Stimulated activated CD8-positive, alpha-beta memory T cell treated with anti-CD3 and anti-CD28 coated beads, Interleukin-7, amount 100 ng/mL, for 48 hours (primary cell): ENCODE measurements at regions not wholly inside any gene's neighbourhood (a gene's known extent, or its start where the extent isn't known, plus 50 kb on each side); places are given as distances from the start of the nearest gene placed in this dataset.

Source experiments
- DNase-seq, 2 donors: peaks; one replicate each; pipeline ENCODE4 v3.0.0-alpha.2; 2020; ENCODE audit warnings: low read depth in 1 of 2; ENCODE audit errors: extremely low read depth in 1 of 2

GRCh38 chr22:49609207-49609876 is 218.3 kb downstream of the BRD1 start:
- no peak for DNase-seq

- no peak for DNase-seq
These were observed 219.0 kb downstream of the BRD1 start for GRCh38 chr22:49608660-49609059.

- DNase-seq = no peak
These were observed 219.4 kb downstream of the BRD1 start for GRCh38 chr22:49608228-49608627.

DNA sequence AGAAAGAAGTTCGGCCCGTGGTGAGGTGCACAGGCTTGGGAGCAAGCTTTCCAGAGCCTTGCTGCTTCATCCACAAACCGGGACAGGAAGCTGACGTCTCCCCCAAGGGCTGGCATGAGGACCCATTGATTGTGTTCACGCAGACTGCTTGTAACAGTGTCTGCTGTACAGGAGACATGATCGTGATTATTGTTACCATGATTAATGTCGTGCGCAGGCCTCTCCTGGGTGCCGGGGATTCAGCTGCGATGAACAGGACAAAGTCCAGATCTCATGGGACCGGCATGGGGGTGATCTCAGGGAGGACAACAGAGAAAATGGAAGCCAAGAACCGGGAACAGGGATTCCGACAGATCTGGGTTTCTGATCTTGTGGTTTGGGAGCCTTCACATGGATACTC is 219.9 kb downstream of the BRD1 start:
- DNase-seq = no peak

DNA sequence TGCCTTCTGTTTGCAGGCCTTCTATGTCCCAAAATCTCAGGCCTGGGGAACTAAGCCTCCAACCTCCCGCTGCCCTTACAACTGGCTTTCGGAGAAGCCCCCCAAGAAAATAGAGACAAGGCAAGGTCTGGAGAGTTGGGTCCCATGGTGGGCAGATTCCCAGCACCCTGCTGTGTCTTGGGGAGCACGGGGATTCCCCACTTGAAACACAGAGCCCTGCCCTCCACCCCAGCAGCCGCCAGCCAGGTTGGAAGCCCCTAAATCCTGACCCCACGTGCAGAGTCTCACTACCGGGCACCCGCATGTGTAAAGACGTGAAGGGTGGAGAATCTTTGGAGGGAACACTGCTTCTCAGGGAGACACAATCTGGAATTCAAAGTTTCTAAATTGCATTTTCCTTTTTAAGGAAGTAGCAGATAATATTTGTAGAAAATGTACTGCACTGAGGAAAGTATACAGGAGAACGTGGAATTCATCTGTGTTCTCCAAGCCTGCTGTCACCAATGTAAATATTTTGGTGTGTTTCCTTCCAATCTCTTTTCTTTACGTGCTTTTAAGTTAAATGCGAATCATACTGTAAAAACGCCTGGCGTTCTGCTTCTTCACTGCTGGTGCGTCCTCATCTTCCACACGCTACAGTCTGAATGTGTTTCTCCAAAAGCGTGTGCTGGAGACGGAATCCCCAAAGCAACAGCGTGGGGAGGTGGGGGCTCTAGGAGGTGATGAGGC is 220.9 kb downstream of the BRD1 start:
- DNase-seq = no peak

DNA sequence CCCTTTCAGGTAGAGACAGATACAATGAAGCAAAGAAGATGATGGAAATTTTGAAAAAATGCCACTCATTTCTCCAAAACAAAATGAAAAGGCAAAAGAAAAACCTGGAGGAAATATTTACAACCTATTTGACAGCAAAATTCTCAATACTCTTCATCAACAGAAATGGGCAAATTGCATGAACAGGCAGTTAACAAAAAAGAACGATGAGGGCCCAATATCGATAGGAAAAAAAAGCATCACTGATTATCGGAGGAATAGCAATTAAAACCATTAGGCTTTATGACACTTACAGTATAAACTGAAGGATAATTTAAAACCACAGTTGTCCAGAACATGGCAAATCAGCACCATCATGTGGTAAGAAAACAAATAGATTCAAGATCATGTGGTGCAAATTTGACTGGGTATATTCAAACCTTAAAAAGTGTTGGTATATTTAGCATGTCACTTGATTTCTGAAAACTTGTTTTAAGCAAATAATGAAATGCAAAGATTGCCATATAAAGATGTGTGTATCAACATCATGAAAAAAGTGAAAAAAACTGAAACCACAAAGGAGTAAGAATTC is 222.9 kb downstream of the BRD1 start:
- no peak for DNase-seq

- no peak for DNase-seq
These were observed 224.7 kb downstream of the BRD1 start for GRCh38 chr22:49603016-49603415.

- no peak for DNase-seq
These were observed 225.2 kb downstream of the BRD1 start for GRCh38 chr22:49602481-49602880.

DNA sequence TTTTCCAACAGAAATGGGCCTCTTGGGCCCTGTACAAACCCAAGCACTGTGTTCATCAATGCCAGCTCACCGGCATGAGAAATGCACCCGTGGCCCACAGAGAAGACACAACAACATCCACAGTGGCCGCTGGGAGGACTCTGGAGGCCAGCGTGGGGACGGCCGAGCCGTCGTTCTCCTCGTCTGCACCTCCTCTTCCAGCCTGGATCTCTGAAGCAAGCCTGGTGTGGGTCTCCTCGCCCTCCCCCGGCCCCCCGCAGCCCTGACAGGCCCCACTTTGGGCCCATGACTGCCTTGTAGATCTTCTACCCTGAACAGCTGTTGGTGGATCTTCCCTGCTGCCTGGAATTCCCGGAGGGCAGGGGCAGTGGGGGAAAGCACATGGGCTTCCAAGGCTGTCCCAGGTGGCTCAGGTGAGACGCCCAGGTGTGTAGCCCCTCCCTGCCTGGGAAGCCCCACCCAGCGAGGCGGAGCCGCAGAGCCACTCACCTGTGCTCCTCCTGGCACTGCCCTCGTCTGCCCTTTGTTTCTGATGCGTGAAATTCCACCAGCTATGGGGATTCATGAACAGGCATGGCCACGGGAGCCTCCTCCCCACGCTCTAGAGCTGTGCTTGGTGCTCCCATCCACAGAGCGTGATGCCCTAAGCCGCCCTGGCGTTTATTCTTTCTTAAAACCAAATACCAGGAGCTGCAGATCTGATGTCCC is 225.9 kb downstream of the BRD1 start:
- DNase-seq = no peak

DNA sequence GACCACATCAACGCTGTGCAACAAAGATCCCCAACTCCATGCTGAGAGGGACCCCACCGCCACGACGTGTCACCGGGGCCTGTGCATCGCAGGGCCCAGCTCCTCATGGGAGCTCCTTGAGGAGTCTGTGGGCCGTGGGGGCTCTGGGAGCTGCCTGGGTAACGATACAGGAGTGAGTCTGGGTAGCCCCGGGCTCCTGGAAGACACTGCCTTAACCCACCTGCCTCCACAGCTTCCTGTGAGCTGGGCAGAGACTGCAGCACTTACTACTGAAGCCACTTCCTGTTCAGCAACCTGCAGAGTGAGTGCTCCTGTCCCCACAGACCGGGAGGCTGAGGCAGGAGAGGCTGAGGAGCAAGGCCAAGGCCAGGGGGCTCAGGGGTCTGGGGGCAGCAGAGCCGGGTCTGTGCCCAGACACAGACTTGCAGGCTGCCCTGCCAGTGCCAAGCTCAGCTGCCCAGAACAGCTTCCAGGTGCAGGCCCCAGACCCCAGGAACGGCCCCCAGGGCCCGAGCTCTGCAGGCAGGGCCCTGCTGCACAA is 226.7 kb downstream of the BRD1 start:
- DNase-seq = no peak

GRCh38 chr22:49600468-49600867 is 227.2 kb downstream of the BRD1 start:
- DNase-seq = no peak

- DNase-seq = no peak
These were observed 227.8 kb downstream of the BRD1 start for GRCh38 chr22:49599691-49600455.

DNA sequence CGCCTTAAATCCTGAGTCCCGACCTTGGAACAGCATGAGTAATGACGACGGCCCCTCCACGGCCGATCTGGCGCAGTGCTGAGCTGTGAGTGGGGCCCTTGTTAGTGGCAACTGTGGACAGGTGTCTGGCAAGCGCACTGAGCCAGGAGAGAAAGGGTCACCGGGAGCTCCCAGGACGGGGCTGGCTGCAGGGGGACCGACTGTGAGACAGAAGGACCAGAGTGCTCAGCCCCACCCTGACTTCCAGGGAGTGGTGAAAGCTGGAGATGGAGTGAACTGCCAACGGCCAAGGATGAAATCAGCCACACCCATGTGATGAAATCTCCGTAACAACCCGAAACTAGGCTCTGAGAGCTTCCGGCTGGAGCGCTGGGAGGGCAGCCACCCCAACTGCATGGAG is 228.6 kb downstream of the BRD1 start:
- no peak for DNase-seq

GRCh38 chr22:49598338-49598737 is 229.3 kb downstream of the BRD1 start:
- no peak for DNase-seq

GRCh38 chr22:49597428-49598039 is 230.1 kb downstream of the BRD1 start:
- DNase-seq = no peak

- no peak for DNase-seq
These were observed 232.1 kb downstream of the BRD1 start for GRCh38 chr22:49595465-49596078.

DNA sequence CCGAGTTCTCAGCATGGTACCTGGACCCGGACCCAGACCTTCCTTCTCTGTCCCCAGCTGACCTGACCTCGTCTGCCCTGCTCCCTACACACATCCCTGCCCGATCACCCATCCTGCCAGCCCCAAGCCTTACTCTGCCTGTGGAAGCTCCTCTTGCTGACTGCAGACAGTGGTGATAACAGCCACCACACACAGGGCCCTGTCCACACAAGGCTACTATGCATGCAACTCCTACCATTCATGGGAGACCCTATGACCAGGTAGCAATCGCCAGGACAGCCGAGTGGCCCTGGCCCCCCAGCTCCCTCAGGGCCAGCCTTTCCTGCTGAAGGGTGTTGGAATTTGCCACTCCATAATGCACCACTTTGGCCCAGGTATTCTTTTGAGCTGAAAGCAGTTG is 233.6 kb downstream of the BRD1 start:
- DNase-seq = no peak

DNA sequence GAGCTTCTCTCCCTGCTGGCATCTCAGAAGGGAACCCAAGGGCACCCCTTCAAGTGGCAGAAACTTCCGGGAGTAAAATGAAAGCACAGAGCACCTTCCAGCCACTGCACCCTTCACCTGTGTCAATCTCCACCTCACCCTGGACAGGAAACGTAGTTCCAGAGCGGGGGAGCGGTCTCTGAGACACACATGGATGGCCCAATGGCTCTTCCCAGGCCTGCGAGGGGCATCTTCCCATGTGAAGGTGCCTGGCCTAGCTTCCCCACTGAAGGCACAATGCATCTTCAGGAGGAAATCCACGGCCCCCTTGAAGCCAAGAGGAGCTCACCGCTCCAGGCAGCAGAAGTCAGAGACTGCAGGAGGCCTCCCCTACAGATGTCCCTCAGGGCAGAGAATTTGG is 234.2 kb downstream of the BRD1 start:
- DNase-seq = no peak

DNA sequence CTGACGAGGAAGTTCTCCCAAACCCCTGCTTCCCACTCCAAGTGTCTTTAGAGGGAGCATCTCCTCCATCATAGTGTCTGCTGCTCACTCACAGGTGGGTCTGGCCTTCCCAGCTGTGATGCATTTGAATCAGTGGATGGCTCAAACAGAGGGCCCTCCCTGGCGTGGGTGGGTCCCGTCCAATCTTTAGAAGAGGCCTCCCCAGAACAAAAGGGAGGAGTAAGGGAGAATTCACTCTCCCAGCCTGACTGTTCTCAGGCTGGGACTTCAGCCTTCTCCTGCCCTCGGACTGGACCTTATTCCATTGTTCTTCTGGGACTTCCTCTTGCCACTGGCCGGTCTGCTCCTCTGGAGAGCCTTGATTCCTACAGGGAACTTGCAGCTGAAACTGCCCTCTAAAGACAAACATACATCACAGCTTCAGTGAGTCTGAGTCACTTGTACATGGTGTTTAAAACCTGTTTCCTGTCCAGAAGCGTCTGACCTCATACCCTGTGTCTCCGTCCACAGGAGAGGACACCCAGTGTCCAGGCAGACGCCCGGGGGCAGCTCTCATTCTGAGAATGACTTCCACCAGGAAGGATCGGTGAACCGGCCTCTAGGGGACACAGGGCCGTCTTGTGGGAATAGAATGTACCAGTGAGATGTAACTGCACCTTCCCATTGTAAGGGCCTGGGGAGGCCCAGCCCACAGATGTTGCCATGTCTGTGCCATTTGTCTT is 234.7 kb downstream of the BRD1 start:
- DNase-seq = no peak
